Endothelial cell of umbilical vein (primary cell): ENCODE measurements at regions not wholly inside any gene's neighbourhood (a gene's known extent, or its start where the extent isn't known, plus 50 kb on each side); places are given as distances from the start of the nearest gene placed in this dataset.

Source experiments
- CTCF ChIP-seq, 2 donors: IDR thresholded peaks; 1 replicate in 1 of 2; 2 replicates in 1 of 2; pipeline ENCODE4 v1.5.1; 2011; ENCODE audit warnings: low read length in 2 of 2, mild to moderate bottlenecking in 2 of 2, moderate library complexity in 2 of 2, control low read depth in 1 of 2, inconsistent platforms in 1 of 2, low read depth in 1 of 2; ENCODE audit not compliant: insufficient read depth in 1 of 2; ENCODE audit errors: extremely low read depth in 1 of 2
- TF ChIP-seq, protein P1 (sequence below): IDR thresholded peaks from 2 replicates; pipeline ENCODE4 v1.6.1; 2011; ENCODE audit not compliant: insufficient read depth, insufficient read length

GRCh38 chr1:199297174-199297573 is 658.3 kb downstream of the PTPRC start:
- TF ChIP-seq CTCF (IDR thresholded peaks at IDR 0.05; ENCODE audit: extremely low read depth in 1 of 2, insufficient read depth in 1 of 2, low read depth in 1 of 2, low read length in 2 of 2): no peak
- TF ChIP-seq, protein P1, sequence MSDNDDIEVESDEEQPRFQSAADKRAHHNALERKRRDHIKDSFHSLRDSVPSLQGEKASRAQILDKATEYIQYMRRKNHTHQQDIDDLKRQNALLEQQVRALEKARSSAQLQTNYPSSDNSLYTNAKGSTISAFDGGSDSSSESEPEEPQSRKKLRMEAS: no peak
